HepG2 (cell line): ENCODE measurements at regions not wholly inside any gene's neighbourhood (a gene's known extent, or its start where the extent isn't known, plus 50 kb on each side); places are given as distances from the start of the nearest gene placed in this dataset.

Source experiments
- ATAC-seq: fragments of 200-7000 bp; cut with Tn5 transposase; 3 replicates; pipeline ENCODE4 v1.9.1; 2020; ENCODE audit warnings: mild to moderate bottlenecking, moderate library complexity
- BruUV-seq: library from RNA; stranded (reverse); fragments of 400-500 nt; replicated peaks from 2 replicates; lab custom pipeline; 2021; lab: Mats Ljungman, UMichigan
- CTCF ChIA-PET: fragments of 300-600 bp; formaldehyde crosslinking; extraction: SDS; loops from one replicate; lab custom pipeline; 2021; ENCODE audit warnings: low total read pairs, inconsistent platforms, low intra/inter-chr PET ratio; lab: Yijun Ruan, JAX
- POLR2A ChIA-PET: fragments of 350-600 bp; sonication (Branson Sonifier 250); formaldehyde crosslinking; loops from one replicate; lab custom pipeline; 2020; ENCODE audit warnings: antibody characterized with exemption, inconsistent platforms; lab: Yijun Ruan, JAX
- DNase-seq: peaks from one replicate; pipeline ENCODE4 v3.0.0-alpha.2; 2015; ENCODE audit warnings: low spot score
- FAIRE-seq: peaks from 3 replicates; lab custom pipeline; 2011; peaks lifted over from hg19 to GRCh38; lab: Jason Lieb, UNC
- H2AFZ ChIP-seq: one replicate; pipeline ENCODE4 v1.6.1; 2011; ENCODE audit warnings: low read length, inconsistent platforms
- H3K27ac ChIP-seq: fragments of 300-600 bp; 3 replicates; pipeline ENCODE4 v1.8.0; 2011; ENCODE audit warnings: mixed run types, mild to moderate bottlenecking, mixed read lengths, low read length, inconsistent platforms; ENCODE audit not compliant: insufficient read depth; ENCODE audit errors: extremely low read length
- H3K27me3 ChIP-seq, 2 experiments: fragments of 200-600 bp in 1 of 2; 2 replicates in 1 of 2; 3 replicates in 1 of 2; pipeline versions ENCODE4 v1.6.0 to v1.8.0; 2011; ENCODE audit warnings: low read length in 2 of 2, mild to moderate bottlenecking in 2 of 2, moderate library complexity in 2 of 2, inconsistent platforms in 1 of 2; ENCODE audit not compliant: insufficient read depth in 2 of 2, control insufficient read depth in 1 of 2
- H3K36me3 ChIP-seq, 2 experiments: fragments of 200-600 bp in 1 of 2; replicated peaks in 1 of 2; 2 replicates in 1 of 2; 3 replicates in 1 of 2; pipeline versions ENCODE4 v1.5.1 to v1.8.0; 2011; ENCODE audit warnings: low read length in 2 of 2, inconsistent platforms in 1 of 2; ENCODE audit not compliant: insufficient read depth in 2 of 2, control insufficient read depth in 1 of 2
- H3K4me1 ChIP-seq: 2 replicates; pipeline ENCODE4 v1.5.1; 2012; ENCODE audit warnings: low read length, inconsistent platforms; ENCODE audit not compliant: insufficient read depth
- H3K4me2 ChIP-seq: 2 replicates; pipeline ENCODE4 v1.6.0; 2011; ENCODE audit warnings: low read depth, low read length, inconsistent platforms
- H3K4me3 ChIP-seq, 3 experiments: fragments of 200-600 bp in 1 of 3; sonication (generic), shearing (Covaris generic) in 1 of 3; replicated peaks in 1 of 3; 2 replicates each; pipeline ENCODE4 v1.5.1; 2011 to 2016; ENCODE audit warnings: low read length in 3 of 3, inconsistent platforms in 2 of 3, low read depth in 2 of 3, mild to moderate bottlenecking in 2 of 3, control low read depth in 1 of 3, mixed read lengths in 1 of 3; ENCODE audit not compliant: insufficient read depth in 1 of 3
- H3K79me2 ChIP-seq: one replicate; pipeline ENCODE4 v1.6.1; 2011; ENCODE audit warnings: low read length, inconsistent platforms; ENCODE audit not compliant: insufficient read depth
- H3K9ac ChIP-seq: 2 replicates; pipeline ENCODE4 v1.6.0; 2011; ENCODE audit warnings: mild to moderate bottlenecking, low read depth, low read length, inconsistent platforms; ENCODE audit not compliant: insufficient read depth
- H3K9me3 ChIP-seq: 2 replicates; pipeline ENCODE4 v1.5.1; 2012; ENCODE audit warnings: mild to moderate bottlenecking, low read length
- H4K20me1 ChIP-seq: 2 replicates; pipeline ENCODE4 v1.6.0; 2011; ENCODE audit warnings: inconsistent platforms, mild to moderate bottlenecking, low read length, moderate library complexity; ENCODE audit not compliant: insufficient read depth
- HNF4A ChIP-seq: sonication (generic); formaldehyde crosslinking; IDR thresholded peaks from 2 replicates; pipeline ENCODE4 v1.4.0; 2020; ENCODE audit warnings: missing genetic modification reagents
- NCOR1 ChIP-seq: fragments of 200-600 bp; sonication (generic); IDR thresholded peaks from 2 replicates; pipeline ENCODE4 v1.7.0; 2017; ENCODE audit warnings: antibody characterized with exemption, low read length, borderline replicate concordance
- RXRB ChIP-seq: IDR thresholded peaks from 2 replicates; pipeline ENCODE4 v1.6.1; 2016; ENCODE audit warnings: borderline replicate concordance, missing genetic modification reagents, missing compliant biosample characterization
- SIN3A ChIP-seq: IDR thresholded peaks from 2 replicates; pipeline ENCODE4 v1.6.1; 2011; ENCODE audit warnings: low read depth, mild to moderate bottlenecking, control low read depth, low read length, borderline replicate concordance
- SP5 ChIP-seq: IDR thresholded peaks from 2 replicates; pipeline ENCODE4 v1.6.1; 2016; ENCODE audit warnings: low read depth, borderline replicate concordance
- ZC3H13 ChIP-seq: sonication (generic); formaldehyde crosslinking; IDR thresholded peaks from 2 replicates; pipeline ENCODE4 v1.8.1; 2023; ENCODE audit warnings: mild to moderate bottlenecking, missing genetic modification reagents, moderate library complexity
- ZMYM2 ChIP-seq: sonication (generic); formaldehyde crosslinking; IDR thresholded peaks from 2 replicates; pipeline ENCODE4 v1.8.0; 2022; ENCODE audit warnings: mild to moderate bottlenecking, missing genetic modification reagents
- ZNF292 ChIP-seq: sonication (generic); formaldehyde crosslinking; IDR thresholded peaks from 2 replicates; pipeline ENCODE4 v1.8.1; 2022; ENCODE audit warnings: mild to moderate bottlenecking, low read depth, missing genetic modification reagents, borderline replicate concordance
- ZNF556 ChIP-seq: sonication (generic); formaldehyde crosslinking; IDR thresholded peaks from 2 replicates; pipeline ENCODE4 v1.4.0; 2020; ENCODE audit warnings: mild to moderate bottlenecking, missing genetic modification reagents, borderline replicate concordance
- ZNF607 ChIP-seq: sonication (generic); formaldehyde crosslinking; IDR thresholded peaks from 2 replicates; pipeline ENCODE4 v1.5.1; 2020; ENCODE audit warnings: missing genetic modification reagents, mild to moderate bottlenecking, borderline replicate concordance
- WGBS: methylation state at CpG from one replicate; pipeline ENCODE4 v1.1.6; 2017; ENCODE audit warnings: low lambda C conversion rate; 5-methylcytosine and 5-hydroxymethylcytosine counted together
- in situ Hi-C: cut with HindIII; loops from 2 replicates; pipeline ENCODE4 v1.10.0; 2017; ENCODE audit warnings: low pct_unique_long_range_greater_than_20kb; ENCODE audit not compliant: extremely low pct_ligation_motif_present
- intact Hi-C: fragments of 100-400 bp; cut with micrococcal nuclease; formaldehyde crosslinking; loops from one replicate; pipeline ENCODE4 v1.10.0; 2022; ENCODE audit not compliant: unreplicated experiment
- TF ChIP-seq, protein P1 (sequence below): sonication (generic); formaldehyde crosslinking; IDR thresholded peaks from 2 replicates; pipeline ENCODE4 v1.5.0; 2020; ENCODE audit warnings: missing genetic modification reagents, mild to moderate bottlenecking, borderline replicate concordance
- TF ChIP-seq, protein P2 (sequence below): sonication (generic); formaldehyde crosslinking; IDR thresholded peaks from 2 replicates; pipeline ENCODE4 v1.5.1; 2020; ENCODE audit warnings: missing genetic modification reagents, mild to moderate bottlenecking, borderline replicate concordance
- TF ChIP-seq, protein P3 (sequence below): IDR thresholded peaks from 2 replicates; pipeline ENCODE4 v1.6.1; 2012; ENCODE audit warnings: low read depth, low read length, improper control_type of control experiment
- TF ChIP-seq, protein P4 (sequence below): fragments of 450-650 bp; IDR thresholded peaks from 2 replicates; pipeline ENCODE4 v1.6.1; 2016

DNA sequence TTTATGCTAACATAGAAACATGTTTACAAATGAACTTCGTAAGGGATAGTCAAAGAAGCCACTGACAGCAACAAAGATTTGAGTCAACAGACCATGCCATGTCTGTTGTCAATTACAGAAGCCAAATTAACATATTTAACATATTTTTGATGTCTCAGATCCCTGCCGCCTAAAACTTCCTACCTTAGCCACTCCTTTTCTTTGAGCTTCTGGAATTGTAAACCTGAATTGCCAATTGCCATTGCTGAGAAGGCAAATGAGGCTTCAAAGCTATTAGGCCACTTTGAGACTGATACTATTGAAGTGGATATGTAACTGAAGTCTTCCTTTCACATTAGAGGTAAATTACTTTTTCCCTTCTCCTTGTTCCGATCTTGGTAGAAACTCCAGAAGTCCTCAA lies 66.0 kb upstream of the DSEL start:
- ATAC-seq = no peak
- H3K79me2 ChIP-seq = no peaks in the 10 kb centered on the region
- no peak overlapping the region for H2AFZ ChIP-seq
- no peaks in the 10 kb centered on the region for H4K20me1 ChIP-seq
- no peak overlapping the region for H3K27ac ChIP-seq
- no peaks in the 10 kb centered on the region for H3K9me3 ChIP-seq
- ChIA-PET POLR2A (no interaction called here), CTCF (no interaction called here)
- 11% methylated on average over 3 of the region's 3 CpGs for WGBS
- in situ Hi-C loops = no loop called here
- no peak for FAIRE-seq
- intact Hi-C loops = no loop called here
- no peaks in the 10 kb centered on the region for H3K36me3 ChIP-seq
- BruUV-seq = no TSS peak
- no peak overlapping the region for H3K9ac ChIP-seq
- H3K4me1 ChIP-seq = no peaks in the 10 kb centered on the region
- TF ChIP-seq, protein P1, sequence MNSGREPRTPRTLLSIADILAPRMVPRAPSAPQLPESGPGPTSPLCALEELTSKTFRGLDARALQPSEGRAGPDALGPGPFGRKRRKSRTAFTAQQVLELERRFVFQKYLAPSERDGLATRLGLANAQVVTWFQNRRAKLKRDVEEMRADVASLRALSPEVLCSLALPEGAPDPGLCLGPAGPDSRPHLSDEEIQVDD = no peak
- TF ChIP-seq, protein P2, sequence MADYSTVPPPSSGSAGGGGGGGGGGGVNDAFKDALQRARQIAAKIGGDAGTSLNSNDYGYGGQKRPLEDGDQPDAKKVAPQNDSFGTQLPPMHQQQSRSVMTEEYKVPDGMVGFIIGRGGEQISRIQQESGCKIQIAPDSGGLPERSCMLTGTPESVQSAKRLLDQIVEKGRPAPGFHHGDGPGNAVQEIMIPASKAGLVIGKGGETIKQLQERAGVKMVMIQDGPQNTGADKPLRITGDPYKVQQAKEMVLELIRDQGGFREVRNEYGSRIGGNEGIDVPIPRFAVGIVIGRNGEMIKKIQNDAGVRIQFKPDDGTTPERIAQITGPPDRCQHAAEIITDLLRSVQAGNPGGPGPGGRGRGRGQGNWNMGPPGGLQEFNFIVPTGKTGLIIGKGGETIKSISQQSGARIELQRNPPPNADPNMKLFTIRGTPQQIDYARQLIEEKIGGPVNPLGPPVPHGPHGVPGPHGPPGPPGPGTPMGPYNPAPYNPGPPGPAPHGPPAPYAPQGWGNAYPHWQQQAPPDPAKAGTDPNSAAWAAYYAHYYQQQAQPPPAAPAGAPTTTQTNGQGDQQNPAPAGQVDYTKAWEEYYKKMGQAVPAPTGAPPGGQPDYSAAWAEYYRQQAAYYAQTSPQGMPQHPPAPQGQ (CRISPR knock-in tag) = no peak
- TF ChIP-seq, all 625 proteins: peak for 0
- no peak overlapping the region for H3K4me2 ChIP-seq
- H3K4me3 ChIP-seq = no peak overlapping the region
- no peaks in the 10 kb centered on the region for H3K27me3 ChIP-seq
- no peak for DNase-seq

DNA sequence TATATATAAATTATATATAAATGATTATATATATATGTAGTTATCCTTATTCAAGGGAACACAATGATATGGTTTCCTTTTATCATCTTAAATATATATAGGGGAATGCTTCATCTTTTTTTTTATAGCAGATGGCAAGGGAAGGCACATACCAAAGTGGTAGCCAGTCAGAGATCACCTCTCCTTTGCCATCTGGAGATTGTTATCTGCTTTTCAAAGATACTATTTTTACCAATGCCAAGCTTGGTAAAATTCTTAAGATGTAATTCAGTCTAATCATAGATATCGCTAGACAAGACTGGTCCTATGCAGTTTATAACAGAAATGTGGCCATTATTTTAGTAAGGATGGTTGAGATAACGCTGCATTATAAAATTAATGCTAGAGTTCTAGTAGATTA lies 64.7 kb upstream of the DSEL start:
- in situ Hi-C loops = no loop called here
- FAIRE-seq (no peak), ATAC-seq (no peak), DNase-seq (no peak)
- Histone ChIP-seq H3K9ac (no peak overlapping the region), H3K4me1 (no peaks in the 10 kb centered on the region), H3K4me2 (no peak overlapping the region), H3K36me3 (no peaks in the 10 kb centered on the region), H4K20me1 (no peaks in the 10 kb centered on the region), H3K27me3 (no peaks in the 10 kb centered on the region), H3K4me3 (no peak overlapping the region), H3K9me3 (no peaks in the 10 kb centered on the region), H3K79me2 (no peaks in the 10 kb centered on the region), H3K27ac (no peak overlapping the region), H2AFZ (no peak overlapping the region)
- POLR2A ChIA-PET = no interaction called here
- 50% methylated on average over 2 of the region's 2 CpGs for WGBS
- BruUV-seq = no TSS peak
- CTCF ChIA-PET = no interaction called here
- intact Hi-C loops = no loop called here
- TF ChIP-seq, protein P3, sequence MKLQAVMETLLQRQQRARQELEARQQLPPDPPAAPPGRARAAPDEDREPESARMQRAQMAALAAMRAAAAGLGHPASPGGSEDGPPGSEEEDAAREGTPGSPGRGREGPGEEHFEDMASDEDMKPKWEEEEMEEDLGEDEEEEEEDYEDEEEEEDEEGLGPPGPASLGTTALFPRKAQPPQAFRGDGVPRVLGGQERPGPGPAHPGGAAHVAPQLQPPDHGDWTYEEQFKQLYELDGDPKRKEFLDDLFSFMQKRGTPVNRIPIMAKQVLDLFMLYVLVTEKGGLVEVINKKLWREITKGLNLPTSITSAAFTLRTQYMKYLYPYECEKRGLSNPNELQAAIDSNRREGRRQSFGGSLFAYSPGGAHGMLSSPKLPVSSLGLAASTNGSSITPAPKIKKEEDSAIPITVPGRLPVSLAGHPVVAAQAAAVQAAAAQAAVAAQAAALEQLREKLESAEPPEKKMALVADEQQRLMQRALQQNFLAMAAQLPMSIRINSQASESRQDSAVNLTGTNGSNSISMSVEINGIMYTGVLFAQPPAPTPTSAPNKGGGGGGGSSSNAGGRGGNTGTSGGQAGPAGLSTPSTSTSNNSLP = no peak
- TF ChIP-seq ZNF556 (CRISPR knock-in tag) = no peak
- no peak for TF ChIP-seq NCOR1
- no peak for TF ChIP-seq ZNF292 (CRISPR knock-in tag)
- TF ChIP-seq SP5 (CRISPR knock-in tag) = no peak
- no peak for TF ChIP-seq HNF4A (CRISPR knock-in tag)
- TF ChIP-seq ZC3H13 (CRISPR knock-in tag) = no peak
- TF ChIP-seq RXRB = no peak
- TF ChIP-seq, protein P4, sequence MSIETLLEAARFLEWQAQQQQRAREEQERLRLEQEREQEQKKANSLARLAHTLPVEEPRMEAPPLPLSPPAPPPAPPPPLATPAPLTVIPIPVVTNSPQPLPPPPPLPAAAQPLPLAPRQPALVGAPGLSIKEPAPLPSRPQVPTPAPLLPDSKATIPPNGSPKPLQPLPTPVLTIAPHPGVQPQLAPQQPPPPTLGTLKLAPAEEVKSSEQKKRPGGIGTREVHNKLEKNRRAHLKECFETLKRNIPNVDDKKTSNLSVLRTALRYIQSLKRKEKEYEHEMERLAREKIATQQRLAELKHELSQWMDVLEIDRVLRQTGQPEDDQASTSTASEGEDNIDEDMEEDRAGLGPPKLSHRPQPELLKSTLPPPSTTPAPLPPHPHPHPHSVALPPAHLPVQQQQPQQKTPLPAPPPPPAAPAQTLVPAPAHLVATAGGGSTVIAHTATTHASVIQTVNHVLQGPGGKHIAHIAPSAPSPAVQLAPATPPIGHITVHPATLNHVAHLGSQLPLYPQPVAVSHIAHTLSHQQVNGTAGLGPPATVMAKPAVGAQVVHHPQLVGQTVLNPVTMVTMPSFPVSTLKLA = no peak
- TF ChIP-seq ZNF607 (CRISPR knock-in tag) = no peak
- TF ChIP-seq SIN3A = no peak
- TF ChIP-seq ZMYM2 (CRISPR knock-in tag) = no peak
